ENCODE measurements at regions not wholly inside any gene's neighbourhood (a gene's known extent, or its start where the extent isn't known, plus 50 kb on each side); places are given as distances from the start of the nearest gene placed in this dataset.

DNA sequence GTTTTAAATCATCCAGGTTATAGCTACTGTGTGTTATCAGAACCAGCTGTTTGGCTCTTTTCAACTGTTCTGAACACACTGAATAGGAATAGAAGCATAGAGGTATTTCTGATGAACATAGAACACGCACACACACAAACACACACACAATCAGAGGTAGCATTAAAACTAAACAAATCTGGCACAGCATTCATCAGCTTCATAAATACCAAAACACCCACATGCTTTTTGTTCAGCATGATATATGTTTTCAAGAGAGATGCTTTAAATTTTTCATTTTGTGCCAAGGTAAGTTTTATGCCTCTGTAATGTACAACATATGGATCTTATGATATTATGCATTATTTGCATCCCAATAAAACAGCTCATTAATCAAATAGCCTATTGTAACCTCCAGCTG lies 208.6 kb downstream of the GALC start:
- H3K4me3 ChIP-seq (ENCODE audit: low read depth in 2 of 2, low read length in 2 of 2): no peak overlapping the region
- no peaks in the 10 kb centered on the region for H3K4me1 ChIP-seq (ENCODE audit: control insufficient read depth, insufficient read depth, low read length)
- BruUV-seq (replicated peaks): no TSS peak
- H3K9me3 ChIP-seq (ENCODE audit: control insufficient read depth, insufficient read depth, low read depth, low read length): no peaks in the 10 kb centered on the region
- H3K27ac ChIP-seq (ENCODE audit: low read length): no peak overlapping the region
- TF ChIP-seq TCF7L2 (IDR thresholded peaks at IDR 0.05; ENCODE audit: low read depth, low read length) (no peak), SIN3A (IDR thresholded peaks at IDR 0.05; ENCODE audit: borderline replicate concordance, insufficient read depth, low read depth, low read length) (no peak), POLR2AphosphoS5 (IDR thresholded peaks at IDR 0.05; ENCODE audit: low read depth, low read length) (no peak)
- TF ChIP-seq, protein P1, sequence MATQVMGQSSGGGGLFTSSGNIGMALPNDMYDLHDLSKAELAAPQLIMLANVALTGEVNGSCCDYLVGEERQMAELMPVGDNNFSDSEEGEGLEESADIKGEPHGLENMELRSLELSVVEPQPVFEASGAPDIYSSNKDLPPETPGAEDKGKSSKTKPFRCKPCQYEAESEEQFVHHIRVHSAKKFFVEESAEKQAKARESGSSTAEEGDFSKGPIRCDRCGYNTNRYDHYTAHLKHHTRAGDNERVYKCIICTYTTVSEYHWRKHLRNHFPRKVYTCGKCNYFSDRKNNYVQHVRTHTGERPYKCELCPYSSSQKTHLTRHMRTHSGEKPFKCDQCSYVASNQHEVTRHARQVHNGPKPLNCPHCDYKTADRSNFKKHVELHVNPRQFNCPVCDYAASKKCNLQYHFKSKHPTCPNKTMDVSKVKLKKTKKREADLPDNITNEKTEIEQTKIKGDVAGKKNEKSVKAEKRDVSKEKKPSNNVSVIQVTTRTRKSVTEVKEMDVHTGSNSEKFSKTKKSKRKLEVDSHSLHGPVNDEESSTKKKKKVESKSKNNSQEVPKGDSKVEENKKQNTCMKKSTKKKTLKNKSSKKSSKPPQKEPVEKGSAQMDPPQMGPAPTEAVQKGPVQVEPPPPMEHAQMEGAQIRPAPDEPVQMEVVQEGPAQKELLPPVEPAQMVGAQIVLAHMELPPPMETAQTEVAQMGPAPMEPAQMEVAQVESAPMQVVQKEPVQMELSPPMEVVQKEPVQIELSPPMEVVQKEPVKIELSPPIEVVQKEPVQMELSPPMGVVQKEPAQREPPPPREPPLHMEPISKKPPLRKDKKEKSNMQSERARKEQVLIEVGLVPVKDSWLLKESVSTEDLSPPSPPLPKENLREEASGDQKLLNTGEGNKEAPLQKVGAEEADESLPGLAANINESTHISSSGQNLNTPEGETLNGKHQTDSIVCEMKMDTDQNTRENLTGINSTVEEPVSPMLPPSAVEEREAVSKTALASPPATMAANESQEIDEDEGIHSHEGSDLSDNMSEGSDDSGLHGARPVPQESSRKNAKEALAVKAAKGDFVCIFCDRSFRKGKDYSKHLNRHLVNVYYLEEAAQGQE (IDR thresholded peaks at IDR 0.05; ENCODE audit: insufficient read depth in 1 of 2, low read depth in 2 of 2, low read length in 1 of 2): no peak
- TF ChIP-seq, protein P2, sequence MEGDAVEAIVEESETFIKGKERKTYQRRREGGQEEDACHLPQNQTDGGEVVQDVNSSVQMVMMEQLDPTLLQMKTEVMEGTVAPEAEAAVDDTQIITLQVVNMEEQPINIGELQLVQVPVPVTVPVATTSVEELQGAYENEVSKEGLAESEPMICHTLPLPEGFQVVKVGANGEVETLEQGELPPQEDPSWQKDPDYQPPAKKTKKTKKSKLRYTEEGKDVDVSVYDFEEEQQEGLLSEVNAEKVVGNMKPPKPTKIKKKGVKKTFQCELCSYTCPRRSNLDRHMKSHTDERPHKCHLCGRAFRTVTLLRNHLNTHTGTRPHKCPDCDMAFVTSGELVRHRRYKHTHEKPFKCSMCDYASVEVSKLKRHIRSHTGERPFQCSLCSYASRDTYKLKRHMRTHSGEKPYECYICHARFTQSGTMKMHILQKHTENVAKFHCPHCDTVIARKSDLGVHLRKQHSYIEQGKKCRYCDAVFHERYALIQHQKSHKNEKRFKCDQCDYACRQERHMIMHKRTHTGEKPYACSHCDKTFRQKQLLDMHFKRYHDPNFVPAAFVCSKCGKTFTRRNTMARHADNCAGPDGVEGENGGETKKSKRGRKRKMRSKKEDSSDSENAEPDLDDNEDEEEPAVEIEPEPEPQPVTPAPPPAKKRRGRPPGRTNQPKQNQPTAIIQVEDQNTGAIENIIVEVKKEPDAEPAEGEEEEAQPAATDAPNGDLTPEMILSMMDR (IDR thresholded peaks at IDR 0.05): no peak
- CTCF ChIA-PET: no interaction called here
- H3K36me3 ChIP-seq (ENCODE audit: control insufficient read depth, insufficient read depth, low read length): no peaks in the 10 kb centered on the region
- DNase-seq (ENCODE audit: low read depth, low spot score) (no peak), ATAC-seq (no peak)
- intact Hi-C loops (cut with micrococcal nuclease; ENCODE audit: unreplicated experiment): no loop called here
- no peaks in the 10 kb centered on the region for H3K27me3 ChIP-seq (ENCODE audit: control insufficient read depth, insufficient read depth, low read length)
- in situ Hi-C loops (cut with HindIII; ENCODE audit: low pct_unique_long_range_greater_than_20kb, low sequenced_read_pairs): no loop called here
- POLR2A ChIA-PET: no interaction called here

DNA sequence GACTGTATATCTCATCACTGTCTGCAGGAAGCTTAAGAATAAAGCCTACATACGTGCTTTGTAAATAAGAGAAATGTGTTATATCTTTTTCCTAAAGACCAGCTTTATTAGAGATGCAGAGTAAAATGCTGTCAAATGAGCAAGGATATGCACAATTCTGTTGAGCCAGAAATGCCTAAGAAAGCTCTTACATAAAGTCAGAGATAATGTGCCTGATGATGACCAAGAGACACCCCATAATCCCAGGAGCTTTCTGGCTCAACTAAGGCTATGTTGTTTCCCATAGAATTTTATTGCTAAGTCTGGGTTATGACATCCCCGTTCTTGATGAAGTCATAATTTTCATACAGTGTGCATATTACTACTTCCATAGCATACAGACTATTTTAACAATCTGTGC lies 209.9 kb downstream of the GALC start:
- DNase-seq (ENCODE audit: low read depth, low spot score) (no peak), ATAC-seq (no peak)
- in situ Hi-C loops (cut with HindIII; ENCODE audit: low pct_unique_long_range_greater_than_20kb, low sequenced_read_pairs) (no loop called here), intact Hi-C loops (cut with micrococcal nuclease; ENCODE audit: unreplicated experiment) (no loop called here)
- BruUV-seq (replicated peaks): no TSS peak
- H3K9me3 ChIP-seq (ENCODE audit: control insufficient read depth, insufficient read depth, low read depth, low read length): no peaks in the 10 kb centered on the region
- ChIA-PET CTCF (no interaction called here), POLR2A (no interaction called here)
- TF ChIP-seq, protein P2 (IDR thresholded peaks at IDR 0.05): no peak
- TF ChIP-seq SIN3A (IDR thresholded peaks at IDR 0.05; ENCODE audit: borderline replicate concordance, insufficient read depth, low read depth, low read length) (no peak), TCF7L2 (IDR thresholded peaks at IDR 0.05; ENCODE audit: low read depth, low read length) (no peak)
- no peaks in the 10 kb centered on the region for H3K36me3 ChIP-seq (ENCODE audit: control insufficient read depth, insufficient read depth, low read length)
- no peak overlapping the region for H3K4me3 ChIP-seq (ENCODE audit: low read depth in 2 of 2, low read length in 2 of 2)
- H3K27ac ChIP-seq (ENCODE audit: low read length): no peak overlapping the region
- no peaks in the 10 kb centered on the region for H3K27me3 ChIP-seq (ENCODE audit: control insufficient read depth, insufficient read depth, low read length)
- no peaks in the 10 kb centered on the region for H3K4me1 ChIP-seq (ENCODE audit: control insufficient read depth, insufficient read depth, low read length)

DNA sequence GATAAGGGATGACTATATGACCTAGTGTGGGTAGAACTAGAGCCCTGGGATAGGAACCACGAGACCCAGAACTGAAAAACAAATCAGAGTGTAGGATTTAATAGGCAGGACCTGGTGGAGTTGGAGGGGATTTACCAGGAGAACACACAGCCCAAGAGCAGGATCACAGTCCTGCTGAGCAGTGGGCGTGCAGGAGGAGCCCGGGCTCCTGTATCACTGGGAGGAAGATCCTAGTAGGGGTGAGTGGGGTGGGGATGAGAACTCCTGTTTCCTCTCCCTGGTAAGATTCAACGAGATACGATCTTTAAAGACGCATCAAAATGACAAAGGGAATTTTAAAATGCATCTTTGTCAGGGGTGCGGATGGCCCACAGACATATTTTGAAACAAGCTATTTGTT lies 220.1 kb downstream of the GALC start:
- no peak for DNase-seq (ENCODE audit: low read depth, low spot score)
- in situ Hi-C loops (cut with HindIII; ENCODE audit: low pct_unique_long_range_greater_than_20kb, low sequenced_read_pairs): no loop called here
- intact Hi-C loops (cut with micrococcal nuclease; ENCODE audit: unreplicated experiment): no loop called here
- H3K27ac ChIP-seq (ENCODE audit: low read length): no peak overlapping the region
- H3K36me3 ChIP-seq (ENCODE audit: control insufficient read depth, insufficient read depth, low read length): no peaks in the 10 kb centered on the region
- CTCF ChIA-PET: no interaction called here
- POLR2A ChIA-PET: no interaction called here
- TF ChIP-seq POLR2AphosphoS5 (IDR thresholded peaks at IDR 0.05; ENCODE audit: low read depth, low read length): no peak
- no peak for TF ChIP-seq TCF7L2 (IDR thresholded peaks at IDR 0.05; ENCODE audit: low read depth, low read length)
- TF ChIP-seq, protein P1 (IDR thresholded peaks at IDR 0.05; ENCODE audit: insufficient read depth in 1 of 2, low read depth in 2 of 2, low read length in 1 of 2): no peak
- TF ChIP-seq SIN3A (IDR thresholded peaks at IDR 0.05; ENCODE audit: borderline replicate concordance, insufficient read depth, low read depth, low read length): no peak
- TF ChIP-seq, protein P2 (IDR thresholded peaks at IDR 0.05): no peak
- H3K4me1 ChIP-seq (ENCODE audit: control insufficient read depth, insufficient read depth, low read length): no peaks in the 10 kb centered on the region
- H3K27me3 ChIP-seq (ENCODE audit: control insufficient read depth, insufficient read depth, low read length): no peaks in the 10 kb centered on the region
- no peaks in the 10 kb centered on the region for H3K9me3 ChIP-seq (ENCODE audit: control insufficient read depth, insufficient read depth, low read depth, low read length)
- ATAC-seq: no peak
- H3K4me3 ChIP-seq (ENCODE audit: low read depth in 2 of 2, low read length in 2 of 2): no peak overlapping the region
- no TSS peak for BruUV-seq (replicated peaks)

All from Panc1 (cell line).